Neutrophil (primary cell): ENCODE measurements at regions not wholly inside any gene's neighbourhood (a gene's known extent, or its start where the extent isn't known, plus 50 kb on each side); places are given as distances from the start of the nearest gene placed in this dataset.

ENCODE experiments used
- H3K27ac ChIP-seq: fragments of 200-600 bp; sonication (generic); 2 replicates; pipeline ENCODE4 v1.5.1; 2016; ENCODE audit warnings: mild to moderate bottlenecking, moderate library complexity
- H3K27me3 ChIP-seq: fragments of 200-600 bp; sonication (generic); 2 replicates; pipeline ENCODE4 v1.6.0; 2016; ENCODE audit warnings: mild to moderate bottlenecking
- H3K36me3 ChIP-seq: fragments of 200-600 bp; sonication (generic); 2 replicates; pipeline ENCODE4 v1.5.1; 2017
- H3K4me1 ChIP-seq, 2 experiments: fragments of 200-600 bp in 1 of 2; sonication (generic) in 1 of 2; 1 replicate in 1 of 2; 2 replicates in 1 of 2; pipeline versions ENCODE4 v1.5.1 to v1.6.1; 2013 to 2016; ENCODE audit warnings: low read depth in 1 of 2, low read length in 1 of 2, mild to moderate bottlenecking in 1 of 2, moderate library complexity in 1 of 2; ENCODE audit not compliant: control insufficient read depth in 1 of 2, insufficient read depth in 1 of 2
- H3K4me3 ChIP-seq, 2 experiments: fragments of 200-600 bp in 1 of 2; sonication (generic) in 1 of 2; 1 replicate in 1 of 2; 2 replicates in 1 of 2; pipeline ENCODE4 v1.5.1; 2013 to 2016; ENCODE audit warnings: low read depth in 1 of 2, low read length in 1 of 2, mild to moderate bottlenecking in 1 of 2, moderate library complexity in 1 of 2
- H3K9me3 ChIP-seq: fragments of 200-600 bp; sonication (generic); 2 replicates; pipeline ENCODE4 v1.5.1; 2016
- TF ChIP-seq, protein P1 (sequence below): fragments of 200-600 bp; sonication (generic); IDR thresholded peaks from 2 replicates; pipeline ENCODE4 v1.5.1; 2016; ENCODE audit warnings: antibody characterized with exemption

DNA sequence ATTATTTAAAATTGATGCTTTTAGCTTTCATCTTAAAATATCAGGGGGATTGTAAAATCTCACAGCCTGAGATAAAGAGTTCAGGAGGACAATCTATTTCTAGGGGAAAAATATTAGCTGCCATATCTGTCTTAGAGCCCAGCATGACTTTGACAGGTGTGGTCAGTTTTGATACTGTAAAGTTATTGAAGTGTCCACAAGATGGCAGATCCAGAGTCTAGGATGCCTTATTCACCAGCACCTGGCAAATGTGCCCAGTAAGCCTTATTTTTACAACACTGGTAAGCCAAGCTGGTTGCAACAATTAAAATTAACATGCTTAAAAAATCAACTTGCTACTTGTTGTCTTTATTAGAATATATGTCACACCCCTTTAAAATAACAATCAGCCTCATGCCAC lies 579.3 kb downstream of the SH2D4B start:
- Histone ChIP-seq H3K4me3 (no peak overlapping the region), H3K4me1 (no peaks in the 10 kb centered on the region), H3K27me3 (no peaks in the 10 kb centered on the region), H3K36me3 (no peaks in the 10 kb centered on the region), H3K27ac (no peak overlapping the region), H3K9me3 (no peaks in the 10 kb centered on the region)
- TF ChIP-seq, protein P1, sequence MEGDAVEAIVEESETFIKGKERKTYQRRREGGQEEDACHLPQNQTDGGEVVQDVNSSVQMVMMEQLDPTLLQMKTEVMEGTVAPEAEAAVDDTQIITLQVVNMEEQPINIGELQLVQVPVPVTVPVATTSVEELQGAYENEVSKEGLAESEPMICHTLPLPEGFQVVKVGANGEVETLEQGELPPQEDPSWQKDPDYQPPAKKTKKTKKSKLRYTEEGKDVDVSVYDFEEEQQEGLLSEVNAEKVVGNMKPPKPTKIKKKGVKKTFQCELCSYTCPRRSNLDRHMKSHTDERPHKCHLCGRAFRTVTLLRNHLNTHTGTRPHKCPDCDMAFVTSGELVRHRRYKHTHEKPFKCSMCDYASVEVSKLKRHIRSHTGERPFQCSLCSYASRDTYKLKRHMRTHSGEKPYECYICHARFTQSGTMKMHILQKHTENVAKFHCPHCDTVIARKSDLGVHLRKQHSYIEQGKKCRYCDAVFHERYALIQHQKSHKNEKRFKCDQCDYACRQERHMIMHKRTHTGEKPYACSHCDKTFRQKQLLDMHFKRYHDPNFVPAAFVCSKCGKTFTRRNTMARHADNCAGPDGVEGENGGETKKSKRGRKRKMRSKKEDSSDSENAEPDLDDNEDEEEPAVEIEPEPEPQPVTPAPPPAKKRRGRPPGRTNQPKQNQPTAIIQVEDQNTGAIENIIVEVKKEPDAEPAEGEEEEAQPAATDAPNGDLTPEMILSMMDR: no peak

DNA sequence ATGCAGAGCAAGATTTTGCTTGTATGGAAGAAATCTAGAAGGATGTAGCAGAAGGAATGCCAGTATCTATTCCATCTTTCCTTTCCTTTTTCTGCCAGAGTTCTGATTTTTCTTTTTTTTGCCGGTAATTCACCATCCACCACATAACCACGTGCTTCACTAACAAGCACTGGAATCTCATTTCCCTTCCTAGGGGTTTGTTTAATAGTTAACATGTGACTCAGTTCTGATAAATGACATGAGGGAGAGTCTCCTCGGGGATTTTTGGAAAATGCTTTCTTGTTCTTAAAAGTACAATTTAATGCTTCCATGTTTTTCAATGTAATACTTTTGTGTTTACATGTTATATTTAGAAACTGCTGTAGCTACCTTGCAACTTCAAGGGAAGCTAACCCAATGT lies 590.2 kb downstream of the SH2D4B start:
- no peaks in the 10 kb centered on the region for H3K4me1 ChIP-seq
- H3K9me3 ChIP-seq: no peaks in the 10 kb centered on the region
- H3K27ac ChIP-seq: no peak overlapping the region
- no peak overlapping the region for H3K4me3 ChIP-seq
- TF ChIP-seq, protein P1: no peak
- H3K27me3 ChIP-seq: no peaks in the 10 kb centered on the region
- H3K36me3 ChIP-seq: no peaks in the 10 kb centered on the region

DNA sequence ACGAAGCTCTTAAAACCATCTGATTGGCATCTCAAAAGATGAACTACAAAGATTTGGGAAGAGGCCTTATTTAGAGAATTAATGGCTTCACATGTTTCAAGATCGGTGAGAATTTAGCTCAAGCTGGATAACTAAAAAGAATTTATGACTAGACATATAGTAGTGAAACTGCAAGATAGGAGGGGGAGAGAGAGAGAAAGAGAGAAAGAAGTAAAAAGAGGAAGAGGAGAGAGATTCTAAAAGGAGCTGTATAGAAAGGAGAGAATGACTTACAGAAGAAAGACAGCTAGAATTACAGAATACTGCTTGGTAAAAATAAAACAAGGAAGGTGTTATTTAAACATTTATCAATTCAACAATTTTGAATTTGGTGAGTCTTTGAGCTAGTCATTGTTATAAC lies 592.3 kb downstream of the SH2D4B start:
- no peaks in the 10 kb centered on the region for H3K4me1 ChIP-seq
- TF ChIP-seq, protein P1: no peak
- no peaks in the 10 kb centered on the region for H3K27me3 ChIP-seq

DNA sequence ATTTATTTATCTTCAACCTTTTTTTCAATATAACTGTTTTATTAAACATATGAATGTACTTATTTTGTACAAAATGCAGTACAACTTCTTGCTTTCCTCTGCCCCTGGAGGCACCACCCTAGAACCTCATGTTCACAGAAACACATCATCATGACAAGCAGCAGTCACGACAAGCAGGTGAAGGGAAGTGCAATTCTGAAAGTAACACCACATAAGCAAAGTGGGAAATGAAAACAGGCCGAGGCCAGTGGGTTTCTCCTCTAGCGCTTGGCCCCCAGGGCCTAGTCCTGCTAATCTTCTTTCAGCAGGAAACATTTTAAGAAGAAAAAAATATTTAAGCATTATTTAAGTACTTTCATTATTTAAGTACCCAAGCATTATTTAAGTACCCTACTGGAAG lies 598.1 kb downstream of the SH2D4B start:
- H3K36me3 ChIP-seq: no peaks in the 10 kb centered on the region
- no peak overlapping the region for H3K27ac ChIP-seq
- TF ChIP-seq, protein P1: no peak
- no peaks in the 10 kb centered on the region for H3K4me1 ChIP-seq
- no peaks in the 10 kb centered on the region for H3K9me3 ChIP-seq
- no peaks in the 10 kb centered on the region for H3K27me3 ChIP-seq
- no peak overlapping the region for H3K4me3 ChIP-seq

More for the DNA sequence above, 592.3 kb downstream of the SH2D4B start:
- Histone ChIP-seq H3K9me3 (no peaks in the 10 kb centered on the region), H3K27ac (no peak overlapping the region), H3K36me3 (no peaks in the 10 kb centered on the region), H3K4me3 (no peak overlapping the region)

DNA sequence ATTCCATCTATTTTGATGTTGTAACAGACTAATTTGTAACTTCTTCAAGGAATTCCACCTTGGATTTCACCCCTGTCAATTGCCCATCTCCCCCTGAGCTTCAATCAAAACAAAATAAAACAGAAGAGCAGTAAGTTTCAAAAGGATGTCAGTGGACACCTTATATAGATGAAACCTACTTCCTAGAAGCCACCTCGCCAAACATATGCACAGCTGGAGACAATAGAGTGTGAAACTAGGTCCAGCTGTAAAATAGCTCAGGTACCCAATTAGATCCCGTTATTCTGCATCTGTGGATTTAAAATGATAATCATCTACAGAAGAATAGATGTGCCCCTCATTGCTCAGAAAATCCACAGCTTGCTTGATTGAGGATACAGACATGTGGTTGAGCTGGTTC lies 598.6 kb downstream of the SH2D4B start:
- Histone ChIP-seq H3K27ac (no peak overlapping the region), H3K9me3 (no peaks in the 10 kb centered on the region), H3K36me3 (no peaks in the 10 kb centered on the region), H3K4me3 (no peak overlapping the region), H3K27me3 (no peaks in the 10 kb centered on the region), H3K4me1 (no peaks in the 10 kb centered on the region)
- TF ChIP-seq, protein P1: no peak

DNA sequence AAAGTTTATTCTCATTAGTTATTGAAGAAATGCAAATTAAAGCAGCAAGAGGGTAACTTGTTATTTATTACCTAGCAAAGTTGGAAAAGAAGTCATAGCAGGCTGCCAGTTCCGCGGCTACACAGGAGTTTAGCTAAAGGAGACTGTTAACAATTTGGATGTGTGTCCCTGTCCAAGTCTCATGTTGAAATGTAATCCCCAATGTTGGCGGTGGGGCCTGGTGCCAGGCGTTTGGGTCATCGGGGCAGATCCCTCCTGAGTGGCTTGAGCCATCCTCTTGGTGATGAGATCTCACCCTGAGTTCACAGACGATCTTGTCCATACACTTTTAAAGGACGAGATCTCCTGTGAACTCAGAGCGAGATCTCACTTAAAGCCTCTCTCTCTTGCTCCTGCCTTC lies 608.3 kb downstream of the SH2D4B start:
- no peaks in the 10 kb centered on the region for H3K9me3 ChIP-seq
- H3K27me3 ChIP-seq: no peaks in the 10 kb centered on the region
- TF ChIP-seq, protein P1: no peak
- no peaks in the 10 kb centered on the region for H3K4me1 ChIP-seq
- no peaks in the 10 kb centered on the region for H3K36me3 ChIP-seq
- no peak overlapping the region for H3K4me3 ChIP-seq
- H3K27ac ChIP-seq: no peak overlapping the region
